ENCODE measurements at regions not wholly inside any gene's neighbourhood (a gene's known extent, or its start where the extent isn't known, plus 50 kb on each side); places are given as distances from the start of the nearest gene placed in this dataset.
"Not testable (repeated sequence)": the region's sequence is repeated elsewhere in the genome, so short reads cannot be mapped to it uniquely, and the experiment has no call there.

DNA sequence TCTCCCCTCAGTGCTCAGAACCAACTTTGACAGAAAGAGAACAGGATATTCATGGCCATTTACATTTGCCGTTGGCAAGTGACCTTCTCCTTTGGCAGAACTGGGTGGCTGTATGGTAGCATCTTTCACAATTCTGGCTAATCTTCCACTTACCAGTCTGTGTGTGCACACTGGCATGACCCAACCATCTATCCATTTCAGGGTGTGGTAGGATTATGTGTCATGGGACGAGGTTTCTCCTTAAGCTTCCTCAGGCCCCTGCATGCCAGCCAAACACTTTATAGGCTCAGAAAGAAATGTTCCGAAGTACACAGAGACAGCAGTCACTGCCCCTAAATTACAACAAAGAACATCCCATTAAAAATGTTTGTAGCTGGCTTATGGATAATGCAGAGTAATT is 497.1 kb downstream of the NFIB start:
- DNase-seq (ENCODE audit: low read depth in 2 of 2) = no peak

DNA sequence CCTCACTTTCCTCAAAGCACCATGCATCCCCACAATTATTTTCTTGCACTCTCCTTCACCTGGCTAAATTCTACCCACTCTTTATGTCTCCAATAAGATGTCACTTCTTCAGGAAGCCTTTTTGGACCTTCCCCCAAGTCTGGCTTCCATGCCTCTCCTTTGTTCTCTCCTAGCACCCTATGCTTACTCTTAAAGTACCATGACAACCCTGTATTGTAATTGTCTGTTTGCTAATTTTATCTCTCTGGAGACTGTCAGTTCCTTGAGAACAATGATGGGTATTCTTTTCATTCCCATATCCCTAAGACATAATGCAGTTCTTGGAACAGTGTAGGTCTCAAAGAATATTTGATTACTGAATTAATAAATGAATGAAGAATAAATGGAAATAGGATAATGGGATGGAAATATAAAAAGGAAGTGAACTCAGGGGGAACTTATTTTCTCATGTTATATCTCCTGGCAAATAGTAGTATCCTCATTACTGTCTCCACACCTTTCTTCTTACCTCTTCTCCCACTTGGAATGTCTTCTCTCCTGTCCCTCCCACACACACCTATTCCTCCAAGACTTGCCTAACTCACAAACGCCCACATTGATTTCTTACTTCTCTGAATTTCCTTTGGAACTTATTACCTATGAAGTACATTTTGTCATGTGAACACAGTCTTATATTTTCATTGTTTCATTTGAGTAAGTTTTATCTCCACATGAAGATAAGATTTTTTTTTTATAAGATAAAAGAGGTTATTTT is 499.1 kb downstream of the NFIB start:
- DNase-seq (ENCODE audit: low read depth in 2 of 2) = no peak

DNA sequence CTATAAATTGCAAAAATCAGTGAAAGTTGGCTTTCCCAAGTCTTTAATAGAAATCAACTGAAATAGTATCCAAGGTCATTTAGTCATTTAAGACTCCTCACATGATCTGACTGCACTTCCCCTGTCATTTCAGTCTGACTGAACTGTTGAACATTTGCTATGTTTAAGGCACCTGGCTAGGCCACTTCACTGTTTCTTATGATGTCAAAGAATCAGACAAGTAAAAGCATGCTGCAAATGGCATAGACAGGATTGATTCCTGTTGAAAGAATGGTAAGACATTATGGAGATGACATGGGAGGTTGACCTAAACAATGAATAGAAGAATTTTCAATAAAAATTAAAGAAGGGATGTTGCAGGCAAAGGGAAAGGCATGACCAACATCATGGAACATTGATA is 502.1 kb downstream of the NFIB start:
- no peak for DNase-seq (ENCODE audit: low read depth in 2 of 2)

GRCh38 chr9:13810510-13810909 is 503.4 kb downstream of the NFIB start:
- DNase-seq (ENCODE audit: low read depth in 2 of 2) = no peak

DNA sequence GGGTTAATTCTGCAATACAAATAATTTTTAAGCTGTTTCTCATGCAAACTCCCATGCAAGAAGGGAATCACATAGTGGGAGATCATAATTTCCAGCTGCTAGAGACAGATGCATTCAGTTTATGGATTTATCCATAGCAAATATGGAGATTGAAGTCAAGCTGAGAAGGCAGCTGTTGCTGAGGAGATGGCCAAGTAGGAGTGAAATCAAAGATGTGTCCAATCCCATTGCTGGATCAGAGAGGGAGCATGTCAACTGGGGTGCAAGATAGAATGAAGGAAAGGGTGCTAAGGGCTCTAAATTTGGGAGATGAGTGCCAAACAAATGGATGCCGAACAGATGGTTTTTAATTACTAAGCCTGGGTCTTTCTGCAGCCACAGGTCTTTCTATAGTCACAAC is 504.5 kb downstream of the NFIB start:
- DNase-seq (ENCODE audit: low read depth in 2 of 2) = no peak

- DNase-seq (ENCODE audit: low read depth in 2 of 2) = no peak
Measured at GRCh38 chr9:13807118-13807517, 506.8 kb downstream of the NFIB start.

- DNase-seq (ENCODE audit: low read depth in 2 of 2) = no peak
Measured at GRCh38 chr9:13806714-13807113, 507.2 kb downstream of the NFIB start.

- DNase-seq (ENCODE audit: low read depth in 2 of 2) = no peak
Measured at GRCh38 chr9:13805546-13805945, 508.4 kb downstream of the NFIB start.

DNA sequence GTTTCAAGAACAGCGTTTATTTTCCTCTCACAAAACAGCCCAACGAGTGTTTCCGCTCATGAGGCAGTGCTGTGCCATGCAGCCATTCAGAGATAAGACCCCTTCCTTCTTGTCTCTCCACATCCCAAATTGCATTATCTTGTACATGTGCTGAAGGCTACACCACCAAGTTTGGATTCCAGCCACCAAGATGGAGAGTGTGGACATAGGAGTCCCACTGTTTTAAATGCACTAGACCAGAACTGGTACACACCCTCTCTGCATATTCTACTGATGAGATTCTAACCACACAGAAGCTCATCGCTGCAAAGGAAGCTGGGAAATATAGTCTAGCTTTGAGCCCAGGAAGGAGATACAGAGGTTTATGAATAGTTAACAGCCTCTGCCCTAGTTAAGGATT is 509.4 kb downstream of the NFIB start:
- DNase-seq (ENCODE audit: low read depth in 2 of 2) = no peak

GRCh38 chr9:13800776-13801175 is 513.2 kb downstream of the NFIB start:
- no peak for DNase-seq (ENCODE audit: low read depth in 2 of 2)

GRCh38 chr9:13797701-13798100 is 516.2 kb downstream of the NFIB start:
- not testable (repeated sequence) for DNase-seq (ENCODE audit: low read depth in 2 of 2)

- no peak for DNase-seq (ENCODE audit: low read depth in 2 of 2)
Measured at GRCh38 chr9:13791816-13792215, 512.3 kb upstream of the MPDZ start.

DNA sequence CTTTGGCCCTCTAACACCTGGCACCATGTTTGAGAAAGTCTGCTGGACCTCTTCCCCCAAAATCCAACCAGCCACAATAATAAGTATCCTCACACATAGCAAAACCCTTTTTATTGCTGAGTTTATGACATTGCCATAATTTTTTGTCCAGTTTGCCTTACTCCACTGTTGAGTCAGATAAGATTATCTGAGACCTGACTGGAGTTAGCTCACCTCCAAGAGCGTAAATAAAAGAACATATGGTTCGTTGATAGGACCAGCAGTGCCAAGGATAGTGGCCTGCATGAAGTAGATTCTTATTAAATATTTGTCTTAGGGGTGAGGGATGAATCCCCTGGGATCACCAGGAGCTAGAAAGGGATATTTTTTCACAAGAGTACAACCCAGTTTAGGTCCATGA is 510.6 kb upstream of the MPDZ start:
- DNase-seq (ENCODE audit: low read depth in 2 of 2) = no peak

GRCh38 chr9:13787234-13787833 is 507.8 kb upstream of the MPDZ start:
- DNase-seq (ENCODE audit: low read depth in 2 of 2) = no peak

DNA sequence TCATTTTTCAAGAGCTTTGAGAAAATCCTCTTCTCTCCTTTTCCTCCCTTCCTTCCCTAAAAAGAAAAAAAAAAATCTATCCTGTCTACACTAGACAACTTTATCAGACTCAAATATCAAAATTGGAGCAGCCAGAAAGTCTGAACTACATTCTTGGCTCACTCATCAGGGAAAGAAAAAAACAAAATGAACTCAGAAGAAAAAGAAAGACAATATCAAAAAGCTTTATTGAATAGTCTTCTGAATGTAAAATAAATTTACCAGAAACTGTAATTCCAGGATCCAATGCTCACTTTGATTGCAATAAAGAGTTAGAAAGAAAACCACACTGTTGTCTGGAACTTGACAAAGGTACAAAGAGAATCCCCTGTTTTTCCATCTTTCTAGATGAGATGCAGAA is 507.2 kb upstream of the MPDZ start:
- no peak for DNase-seq (ENCODE audit: low read depth in 2 of 2)

- no peak for DNase-seq (ENCODE audit: low read depth in 2 of 2)
Measured at GRCh38 chr9:13786131-13786530, 506.6 kb upstream of the MPDZ start.

DNA sequence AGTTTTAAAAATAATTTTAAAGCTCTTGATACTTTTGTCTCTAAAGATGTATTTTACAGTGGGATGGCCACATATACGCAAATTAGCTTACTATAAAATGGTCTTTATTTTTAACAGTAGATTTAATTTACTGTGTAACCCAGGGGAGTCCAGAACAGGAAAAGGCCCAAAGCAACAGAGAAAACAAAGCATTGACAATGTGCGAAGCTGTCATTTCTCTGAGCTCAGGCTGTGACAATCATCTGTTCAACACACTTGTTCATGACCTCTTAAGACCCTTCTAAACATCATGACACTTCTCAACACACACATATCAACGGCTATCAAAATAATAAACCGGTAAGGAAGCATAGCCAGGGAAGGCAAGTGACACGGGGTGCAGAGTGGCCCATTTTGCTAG is 499.6 kb upstream of the MPDZ start:
- no peak for DNase-seq (ENCODE audit: low read depth in 2 of 2)

GRCh38 chr9:13778631-13779030 is 499.1 kb upstream of the MPDZ start:
- no peak for DNase-seq (ENCODE audit: low read depth in 2 of 2)

DNA sequence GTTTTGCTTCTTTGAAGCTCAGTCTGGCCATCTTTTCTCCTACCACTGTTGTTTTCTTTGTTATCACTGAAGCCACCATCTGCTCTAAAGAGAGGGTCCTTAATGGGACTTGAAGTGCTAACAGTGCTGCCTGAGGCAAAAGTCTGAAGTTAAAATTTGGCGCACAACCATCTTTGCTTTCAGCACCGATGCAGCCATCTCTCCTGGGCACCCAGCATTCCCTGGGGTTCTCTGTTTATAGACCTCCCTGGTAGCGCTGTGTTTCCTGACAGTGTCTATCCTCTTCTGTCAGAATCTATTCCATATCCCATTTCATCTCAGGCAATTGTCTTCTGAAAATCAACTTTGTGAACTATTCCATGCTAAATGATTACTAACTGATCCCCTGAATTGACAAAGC is 491.5 kb upstream of the MPDZ start:
- no peak for DNase-seq (ENCODE audit: low read depth in 2 of 2)

DNA sequence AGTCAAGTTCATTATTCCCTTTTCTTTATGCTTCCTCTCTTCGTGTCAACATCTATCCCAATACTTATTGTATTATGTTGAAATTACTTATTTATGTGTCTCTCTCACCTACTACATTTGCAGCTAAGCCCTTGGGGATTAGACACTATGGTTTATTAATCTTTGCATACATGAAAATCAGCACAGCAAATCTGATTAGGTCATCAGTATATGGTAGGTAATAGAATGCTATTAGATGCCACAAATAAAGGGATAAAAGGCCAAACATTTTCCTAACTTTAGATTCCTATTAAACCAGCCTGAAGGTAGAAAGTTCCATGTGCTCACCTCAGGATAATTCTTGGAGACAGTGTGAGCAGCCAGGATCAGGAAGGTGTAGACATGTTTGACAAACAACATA is 490.1 kb upstream of the MPDZ start:
- no peak for DNase-seq (ENCODE audit: low read depth in 2 of 2)

- DNase-seq (ENCODE audit: low read depth in 2 of 2) = no peak
Measured at GRCh38 chr9:13769006-13769405, 489.5 kb upstream of the MPDZ start.

DNA sequence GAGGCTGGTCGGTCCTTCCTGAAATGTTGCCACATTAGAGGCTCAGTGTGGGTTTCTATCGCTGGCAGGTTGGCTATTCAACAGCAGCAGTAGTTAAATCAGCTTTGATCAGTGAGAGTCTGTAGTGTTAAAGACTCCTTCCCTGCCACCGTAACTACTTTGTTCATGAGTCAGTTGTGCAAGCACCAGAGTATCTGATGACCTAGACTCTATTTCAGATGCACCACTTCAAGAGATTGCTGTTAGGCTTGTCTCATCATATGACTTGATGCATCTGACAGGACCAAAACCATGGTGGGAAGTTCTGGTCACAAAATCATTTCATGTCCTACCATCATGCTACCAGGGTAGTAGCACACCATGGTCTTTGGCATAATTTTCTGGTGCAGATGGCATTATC is 482.7 kb upstream of the MPDZ start:
- no peak for DNase-seq (ENCODE audit: low read depth in 2 of 2)

DNA sequence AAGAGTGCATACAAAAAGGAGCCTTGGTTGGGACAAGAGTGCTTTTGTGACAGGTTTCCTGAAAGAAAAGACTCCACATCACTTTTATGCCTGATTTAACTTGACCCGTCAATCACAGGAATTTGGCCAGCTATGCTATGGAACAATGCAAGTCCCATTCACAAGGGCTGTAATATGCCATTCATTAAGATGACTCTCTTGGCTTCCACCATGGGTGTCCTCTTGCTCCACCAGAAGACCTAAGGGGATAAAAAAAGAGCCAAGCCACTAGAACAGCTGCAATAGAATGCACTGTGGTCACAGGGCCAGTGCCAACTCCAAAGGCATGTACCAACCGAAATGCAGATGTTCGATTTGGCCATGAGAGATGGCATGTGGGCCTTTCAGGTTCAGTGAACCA is 480.1 kb upstream of the MPDZ start:
- DNase-seq (ENCODE audit: low read depth in 2 of 2) = no peak

- DNase-seq (ENCODE audit: low read depth in 2 of 2) = no peak
Measured at GRCh38 chr9:13758936-13759335, 479.4 kb upstream of the MPDZ start.

All from stimulated activated CD4-positive, alpha-beta T cell treated with anti-CD3 and anti-CD28 coated beads, Interleukin-4, amount 100 ng/mL, for 48 hours (primary cell).